22Rv1 (cell line): ENCODE measurements at regions not wholly inside any gene's neighbourhood (a gene's known extent, or its start where the extent isn't known, plus 50 kb on each side); places are given as distances from the start of the nearest gene placed in this dataset.
"Not testable (repeated sequence)": the region's sequence is repeated elsewhere in the genome, so short reads cannot be mapped to it uniquely, and the experiment has no call there.

Experiments
- H3K27ac ChIP-seq: fragments of 450-650 bp; 2 replicates; pipeline ENCODE4 v1.5.1; 2017
- ZFX ChIP-seq: fragments of 450-650 bp; IDR thresholded peaks from 2 replicates; pipeline ENCODE4 v1.6.1; 2017; ENCODE audit warnings: antibody characterized with exemption, borderline replicate concordance
- TF ChIP-seq, protein P1 (sequence below): fragments of 450-650 bp; IDR thresholded peaks from 2 replicates; pipeline ENCODE4 v1.5.1; 2017; ENCODE audit warnings: mild to moderate bottlenecking

DNA sequence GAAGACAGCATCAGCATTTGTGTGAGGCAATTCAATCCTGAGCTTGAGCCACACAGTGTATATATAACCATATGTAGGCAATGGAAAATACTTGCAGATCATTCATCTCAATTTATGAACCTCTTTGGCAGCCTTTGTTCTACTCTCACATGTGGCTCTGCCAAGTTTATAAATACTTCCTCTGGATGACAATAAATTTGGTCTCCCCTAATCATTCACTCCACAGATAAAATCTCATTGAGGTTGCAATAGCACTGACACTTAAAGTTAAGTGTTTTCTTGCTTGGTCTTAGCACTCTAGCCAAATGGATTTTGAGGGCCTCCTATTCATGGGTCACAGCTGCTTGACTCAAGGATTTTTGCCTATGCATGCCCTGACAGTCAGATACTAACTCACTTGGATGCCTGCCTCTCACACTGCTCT is 136.6 kb upstream of the VANGL1 start:
- TF ChIP-seq, protein P1, sequence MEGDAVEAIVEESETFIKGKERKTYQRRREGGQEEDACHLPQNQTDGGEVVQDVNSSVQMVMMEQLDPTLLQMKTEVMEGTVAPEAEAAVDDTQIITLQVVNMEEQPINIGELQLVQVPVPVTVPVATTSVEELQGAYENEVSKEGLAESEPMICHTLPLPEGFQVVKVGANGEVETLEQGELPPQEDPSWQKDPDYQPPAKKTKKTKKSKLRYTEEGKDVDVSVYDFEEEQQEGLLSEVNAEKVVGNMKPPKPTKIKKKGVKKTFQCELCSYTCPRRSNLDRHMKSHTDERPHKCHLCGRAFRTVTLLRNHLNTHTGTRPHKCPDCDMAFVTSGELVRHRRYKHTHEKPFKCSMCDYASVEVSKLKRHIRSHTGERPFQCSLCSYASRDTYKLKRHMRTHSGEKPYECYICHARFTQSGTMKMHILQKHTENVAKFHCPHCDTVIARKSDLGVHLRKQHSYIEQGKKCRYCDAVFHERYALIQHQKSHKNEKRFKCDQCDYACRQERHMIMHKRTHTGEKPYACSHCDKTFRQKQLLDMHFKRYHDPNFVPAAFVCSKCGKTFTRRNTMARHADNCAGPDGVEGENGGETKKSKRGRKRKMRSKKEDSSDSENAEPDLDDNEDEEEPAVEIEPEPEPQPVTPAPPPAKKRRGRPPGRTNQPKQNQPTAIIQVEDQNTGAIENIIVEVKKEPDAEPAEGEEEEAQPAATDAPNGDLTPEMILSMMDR, result no peak
- TF ChIP-seq ZFX, result no peak

DNA sequence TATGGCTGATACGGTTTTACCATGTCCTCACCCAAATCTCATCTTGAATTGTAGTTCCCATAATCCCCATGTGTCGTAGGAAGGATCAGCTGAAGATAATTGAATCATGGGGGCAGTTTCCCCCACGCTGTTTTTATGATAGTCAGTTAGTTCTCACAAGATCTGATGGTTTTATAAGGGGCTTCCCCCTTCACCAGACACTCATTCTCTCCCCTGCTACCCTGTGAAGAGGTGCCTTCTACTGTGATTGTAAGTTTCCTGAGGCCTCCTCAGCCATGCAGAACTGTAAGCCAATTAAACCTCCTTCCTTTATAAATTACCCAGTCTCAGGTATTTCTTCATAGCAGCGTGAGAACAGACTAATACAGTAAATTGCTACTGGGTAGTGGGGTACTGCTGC is 139.6 kb upstream of the VANGL1 start:
- H3K27ac ChIP-seq, result not testable (repeated sequence)

More for the DNA sequence above, 136.6 kb upstream of the VANGL1 start:
- H3K27ac ChIP-seq, result no peak overlapping the region

GRCh38 chr1:115501476-115501875 is 140.3 kb upstream of the VANGL1 start:
- TF ChIP-seq, protein P1, result no peak
- no peak for TF ChIP-seq ZFX
- H3K27ac ChIP-seq, result no peak overlapping the region

GRCh38 chr1:115499253-115499652 is 142.5 kb upstream of the VANGL1 start:
- H3K27ac ChIP-seq, result no peak overlapping the region
- TF ChIP-seq ZFX, result no peak
- TF ChIP-seq, protein P1, result no peak

GRCh38 chr1:115496904-115497527 is 144.8 kb upstream of the VANGL1 start:
- no peak for TF ChIP-seq ZFX
- TF ChIP-seq, protein P1, result no peak
- H3K27ac ChIP-seq, result no peak overlapping the region

GRCh38 chr1:115495625-115496024 is 146.1 kb upstream of the VANGL1 start:
- TF ChIP-seq, protein P1, result no peak
- TF ChIP-seq ZFX, result no peak
- no peak overlapping the region for H3K27ac ChIP-seq

DNA sequence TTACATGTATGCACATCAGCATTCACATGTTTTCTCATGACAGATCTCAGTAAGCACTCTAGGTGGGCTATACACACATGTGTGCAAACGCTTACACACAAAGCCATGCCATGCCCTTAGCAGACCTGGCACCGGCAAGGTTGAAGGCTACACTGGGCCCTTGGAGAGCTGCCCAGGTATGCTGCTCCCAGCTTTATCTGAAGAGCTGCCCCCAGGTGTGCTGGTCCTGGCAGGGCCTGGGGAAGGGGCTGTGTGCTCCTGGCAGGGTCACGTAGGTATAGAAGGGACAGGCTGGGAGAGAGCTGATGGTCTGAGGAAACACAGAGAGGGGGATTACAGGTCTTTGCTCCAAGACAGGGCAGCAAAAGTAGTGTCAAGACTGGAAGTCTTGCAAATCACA is 146.7 kb upstream of the VANGL1 start:
- no peak overlapping the region for H3K27ac ChIP-seq

More for the DNA sequence above, 146.7 kb upstream of the VANGL1 start:
- no peak for TF ChIP-seq ZFX
- TF ChIP-seq, protein P1, result no peak
